HG02884 (cell line): ENCODE measurements at regions not wholly inside any gene's neighbourhood (a gene's known extent, or its start where the extent isn't known, plus 50 kb on each side); places are given as distances from the start of the nearest gene placed in this dataset.

Experiments used
- ATAC-seq: cut with Tn5 transposase; IDR thresholded peaks from one replicate; pipeline ENCODE4 v1.9.1; 2021; ENCODE audit warnings: mild to moderate bottlenecking, moderate library complexity; ENCODE audit not compliant: unreplicated experiment

GRCh38 chr2:42108852-42109251 is 60.3 kb upstream of the EML4 start:
- ATAC-seq = no peak

- no peak for ATAC-seq
Observed at GRCh38 chr2:42109959-42110640, 59.1 kb upstream of the EML4 start.

GRCh38 chr2:42110641-42111322 is 58.4 kb upstream of the EML4 start:
- ATAC-seq = no peak

GRCh38 chr2:42112418-42112817 is 56.7 kb upstream of the EML4 start:
- ATAC-seq = no peak

- no peak for ATAC-seq
Observed at GRCh38 chr2:42113452-42113851, 55.7 kb upstream of the EML4 start.

GRCh38 chr2:42114091-42114490 is 55.1 kb upstream of the EML4 start:
- ATAC-seq = no peak

DNA sequence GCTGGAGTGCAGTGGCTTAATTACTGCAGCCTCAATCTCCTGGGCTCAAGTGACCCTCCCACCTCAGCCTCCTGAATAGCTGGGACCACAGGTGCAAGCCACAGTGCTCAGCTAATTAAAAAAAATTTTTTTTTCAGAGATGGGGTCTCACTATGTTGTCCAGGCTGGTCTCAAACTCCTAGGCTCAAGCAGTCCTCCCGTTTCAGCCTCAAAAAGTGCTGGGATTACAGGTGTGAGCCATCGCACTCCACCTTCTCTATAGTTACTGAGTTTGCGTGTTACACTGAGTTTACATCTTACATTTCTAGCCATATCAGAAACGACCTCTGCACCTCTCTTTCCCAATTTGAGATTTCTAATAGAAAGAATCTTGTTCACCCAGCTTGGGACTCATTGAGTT is 53.6 kb upstream of the EML4 start:
- no peak for ATAC-seq

GRCh38 chr2:42116195-42117181 is 52.7 kb upstream of the EML4 start:
- no peak for ATAC-seq

DNA sequence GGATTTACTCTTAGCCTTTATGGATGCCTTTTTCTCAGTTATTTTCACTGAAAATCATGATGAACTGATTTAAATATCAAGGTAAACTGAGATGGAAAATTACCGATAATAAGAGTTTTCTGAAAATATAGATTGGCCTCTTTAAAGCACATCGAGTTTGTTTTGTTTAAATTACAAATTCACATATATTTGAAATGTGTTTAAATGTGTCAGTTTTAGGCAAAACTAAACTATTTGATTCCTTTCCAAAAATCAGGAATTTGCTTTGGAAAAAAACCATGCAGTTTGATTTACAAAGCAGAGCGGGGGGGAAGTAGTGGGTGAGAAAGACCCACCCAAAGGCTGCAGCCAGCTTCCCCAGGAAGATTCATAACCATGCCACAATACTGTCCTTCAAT is 52.0 kb upstream of the EML4 start:
- no peak for ATAC-seq

DNA sequence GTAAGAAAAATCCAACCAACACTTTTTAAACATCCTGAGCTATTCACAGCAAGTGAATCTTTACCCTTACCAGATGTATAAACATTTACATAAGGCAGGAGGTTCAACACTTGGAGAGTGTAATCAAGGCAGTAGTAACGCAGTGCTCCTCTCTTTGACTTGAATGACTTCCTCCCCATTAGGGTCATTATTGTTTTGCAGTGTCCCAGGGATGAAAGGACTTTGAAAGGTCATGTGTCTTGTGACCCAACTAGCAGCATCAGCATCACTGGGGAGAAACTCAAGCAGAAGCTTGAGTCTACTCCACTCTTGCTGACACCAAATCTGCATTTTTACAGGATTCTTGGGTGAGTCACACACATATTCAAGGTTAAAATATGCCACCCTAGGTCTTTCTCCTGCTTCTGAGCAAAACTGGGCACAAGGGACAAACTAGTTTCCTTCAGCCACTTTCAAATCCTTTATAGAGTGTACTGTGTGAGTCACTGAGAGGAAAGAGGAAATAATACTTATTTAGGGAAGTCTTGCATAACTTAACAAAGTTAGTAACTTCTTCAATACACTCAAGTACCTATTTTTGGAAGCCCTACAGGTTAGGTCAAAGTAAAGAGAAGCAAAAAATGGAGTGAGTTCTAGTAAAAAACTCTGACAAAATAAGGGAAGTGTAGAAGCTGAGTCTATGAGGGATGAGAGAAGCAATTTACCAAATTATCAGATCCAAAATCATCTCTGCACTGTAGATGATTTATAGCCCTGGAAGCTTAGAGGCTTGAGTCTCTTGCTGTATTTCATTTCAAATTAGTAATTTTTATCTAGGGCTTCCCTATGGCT is 51.0 kb upstream of the EML4 start:
- peak; percentile 94 for ATAC-seq

- ATAC-seq = no peak
Observed at GRCh38 chr2:42118754-42119569, 50.2 kb upstream of the EML4 start.
